GM19324 (cell line): ENCODE measurements at regions not wholly inside any gene's neighbourhood (a gene's known extent, or its start where the extent isn't known, plus 50 kb on each side); places are given as distances from the start of the nearest gene placed in this dataset.
A peak's percentile ranks its signal among the peaks of the same experiment; 100 is the strongest.
"Not testable (repeated sequence)": the region's sequence is repeated elsewhere in the genome, so short reads cannot be mapped to it uniquely, and the experiment has no call there.

Source experiments
- ATAC-seq: cut with Tn5 transposase; IDR thresholded peaks from one replicate; pipeline ENCODE4 v1.9.1; 2021; ENCODE audit warnings: mild to moderate bottlenecking, moderate library complexity; ENCODE audit not compliant: unreplicated experiment, low FRiP score

DNA sequence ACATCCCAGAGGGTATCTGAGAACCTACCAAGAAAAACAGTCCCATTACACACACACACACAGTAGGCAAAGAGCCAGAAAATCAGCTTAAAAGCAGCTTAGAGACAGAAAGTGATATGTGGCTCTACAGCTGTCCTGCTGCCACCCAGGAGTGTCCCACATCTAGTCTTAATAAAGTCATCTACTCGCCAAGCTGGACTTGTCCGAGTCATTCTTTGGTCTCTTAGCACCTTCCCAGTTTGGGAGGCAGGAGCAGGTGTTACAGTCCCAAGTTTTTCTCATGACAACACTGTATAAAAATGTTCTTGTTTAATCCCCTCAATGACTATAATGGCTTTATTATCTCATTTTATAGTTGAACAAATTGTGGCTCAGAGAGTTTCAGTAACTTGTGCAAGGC, 252.5 kb upstream of the CASK start:
- no peak for ATAC-seq

DNA sequence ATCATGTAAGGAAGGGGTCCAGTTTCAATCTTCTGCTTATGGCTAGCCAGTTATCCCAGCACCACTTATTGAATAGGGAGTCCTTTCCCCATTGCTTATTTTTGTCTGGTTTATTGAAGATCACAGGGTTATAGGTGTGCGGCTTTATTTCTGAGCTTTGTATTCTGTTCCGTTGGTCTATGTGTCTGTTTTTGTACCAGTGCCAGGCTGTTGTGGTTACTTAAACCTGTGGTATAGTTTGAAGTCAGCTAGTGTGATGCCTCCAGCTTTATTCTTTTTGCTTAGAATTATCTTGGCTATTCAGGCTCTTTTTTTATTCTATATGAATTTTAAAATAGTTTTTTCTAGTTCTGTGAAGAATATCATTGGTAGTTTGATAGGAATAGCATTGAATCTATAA, 234.6 kb upstream of the CASK start:
- not testable (repeated sequence) for ATAC-seq

DNA sequence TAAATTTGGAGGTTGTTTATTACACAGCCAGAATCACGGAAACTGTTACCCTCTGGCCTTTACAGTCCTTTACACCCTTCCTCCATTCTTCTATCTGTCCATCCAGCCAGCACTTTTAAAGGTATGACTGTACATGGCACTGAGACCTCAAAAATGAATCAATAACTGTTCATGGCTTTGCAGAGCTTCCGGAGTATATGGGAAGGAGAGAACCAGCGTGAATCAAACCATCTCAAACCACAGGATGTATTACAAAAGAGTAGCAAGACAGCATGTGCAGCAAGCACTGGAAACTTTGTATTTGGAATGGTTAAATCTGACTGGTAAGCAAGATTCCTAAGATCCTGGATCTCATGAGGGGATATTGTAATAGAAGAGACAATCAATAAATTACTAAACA, 228.5 kb upstream of the CASK start:
- no peak for ATAC-seq

DNA sequence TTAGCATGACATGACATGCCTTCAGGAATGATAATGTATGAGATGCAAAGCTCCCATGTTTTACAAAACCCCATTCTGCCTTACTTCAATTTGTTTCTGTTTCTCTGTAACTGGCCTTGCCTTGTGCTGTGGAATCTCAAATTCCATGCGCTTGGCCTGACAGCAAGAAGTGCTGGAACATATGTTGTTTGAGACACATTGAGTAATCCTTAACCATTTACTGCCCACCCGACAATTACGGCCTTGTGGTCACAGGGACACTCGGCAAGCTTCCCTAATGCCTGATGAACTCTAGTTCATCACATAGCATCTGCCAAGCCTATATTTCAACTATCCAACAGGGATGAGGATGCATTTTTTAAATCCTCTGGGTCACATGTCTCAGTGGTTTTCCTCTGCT, 226.4 kb upstream of the CASK start:
- ATAC-seq = no peak

DNA sequence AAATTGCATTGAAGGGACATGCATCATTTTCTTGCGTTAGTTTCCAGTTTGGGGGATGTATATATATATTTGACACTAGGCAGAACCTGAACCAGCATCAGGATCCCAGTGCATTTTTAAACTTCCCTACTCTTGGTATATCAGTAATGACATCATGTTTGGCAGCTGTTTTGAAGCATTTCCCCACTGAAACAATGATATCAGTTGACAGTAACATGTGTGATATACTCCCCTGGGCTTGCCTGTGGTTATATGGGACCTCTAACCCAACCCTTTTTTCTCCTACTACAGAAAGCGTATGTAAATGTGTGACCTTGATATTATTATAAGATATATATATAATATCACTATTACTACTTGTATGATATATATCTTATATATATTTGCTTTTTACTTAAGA, 225.9 kb upstream of the CASK start:
- no peak for ATAC-seq

DNA sequence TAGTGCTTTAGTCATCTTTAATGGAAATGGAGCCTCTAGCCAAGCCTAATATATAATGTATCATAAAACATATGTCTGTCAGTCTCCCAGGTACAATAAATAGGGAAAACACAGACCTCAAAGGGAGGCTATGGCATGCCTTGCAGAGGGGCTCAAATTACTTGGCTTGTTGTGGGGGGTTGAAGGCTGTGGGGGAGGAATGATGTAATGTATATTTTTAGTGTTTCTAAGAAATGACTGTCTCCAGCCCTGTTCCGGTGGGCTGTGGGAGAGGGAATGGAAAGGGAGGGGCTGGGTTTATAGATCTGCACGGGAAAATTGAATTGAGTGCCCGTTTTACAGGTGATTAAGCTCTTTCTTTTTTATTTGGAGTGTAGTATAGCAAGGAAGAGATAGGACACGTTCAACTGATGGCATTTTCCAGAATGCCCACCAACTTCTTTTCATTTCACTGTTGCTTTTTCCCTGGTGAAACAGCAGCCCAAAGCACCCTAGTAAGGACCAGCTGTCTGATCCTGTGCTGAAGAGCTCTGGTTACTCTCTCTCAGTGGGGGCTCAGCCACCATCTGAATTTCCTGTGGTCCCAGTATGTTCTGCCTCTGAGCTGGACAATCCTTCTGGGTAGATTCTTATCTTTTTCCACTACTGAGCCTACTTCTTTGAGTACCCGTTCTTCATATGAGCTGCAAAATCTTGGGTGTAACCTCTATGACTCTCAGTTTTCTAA, 220.7 kb upstream of the CASK start:
- no peak for ATAC-seq

DNA sequence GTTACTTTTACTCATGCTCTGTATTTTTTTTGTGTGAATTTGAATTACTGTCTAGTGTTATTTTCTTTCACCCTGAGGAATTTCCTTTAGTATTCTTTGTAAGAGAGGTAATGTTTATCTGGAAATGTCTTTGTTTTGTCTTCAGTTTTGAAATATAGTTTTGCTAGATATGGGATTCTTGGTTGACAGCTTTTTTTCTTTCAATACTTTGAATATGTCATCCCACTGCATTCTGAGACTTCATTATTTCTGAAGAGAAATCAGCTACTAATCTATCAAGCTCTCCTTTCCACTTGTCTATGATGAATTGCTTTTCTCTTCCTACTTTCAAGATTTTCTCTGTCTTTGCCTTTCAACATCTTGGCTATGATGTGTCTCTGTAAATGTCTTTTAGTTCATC, 217.0 kb upstream of the CASK start:
- no peak for ATAC-seq

DNA sequence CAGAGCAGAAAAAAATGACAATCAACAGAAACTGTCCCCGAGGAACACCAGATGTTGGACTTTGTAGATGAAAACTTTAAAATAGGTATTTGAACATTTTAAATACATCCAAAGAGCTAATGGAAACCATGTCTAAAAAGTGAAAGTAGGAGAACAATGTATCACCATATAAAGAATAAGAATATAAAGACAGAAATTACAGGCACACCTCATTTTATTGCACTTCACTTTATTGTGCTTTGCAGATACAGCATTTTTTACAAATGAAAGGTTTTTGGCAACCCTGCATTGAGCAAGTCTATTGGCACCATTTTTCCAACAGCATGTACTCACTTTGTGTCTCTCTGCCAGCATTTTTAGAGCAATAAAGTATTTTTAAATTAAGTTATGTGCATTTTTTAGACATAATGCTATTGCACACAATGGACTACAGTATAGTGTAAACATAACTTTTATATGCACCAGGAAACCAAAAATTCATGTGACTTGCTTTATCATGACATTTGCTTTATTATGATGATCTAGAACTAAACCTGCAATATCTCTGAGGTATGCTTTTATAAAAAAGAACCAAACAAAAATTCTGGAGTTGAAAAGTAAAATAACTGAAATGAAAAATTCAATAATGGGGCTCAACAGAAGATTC, 212.4 kb upstream of the CASK start:
- no peak for ATAC-seq

DNA sequence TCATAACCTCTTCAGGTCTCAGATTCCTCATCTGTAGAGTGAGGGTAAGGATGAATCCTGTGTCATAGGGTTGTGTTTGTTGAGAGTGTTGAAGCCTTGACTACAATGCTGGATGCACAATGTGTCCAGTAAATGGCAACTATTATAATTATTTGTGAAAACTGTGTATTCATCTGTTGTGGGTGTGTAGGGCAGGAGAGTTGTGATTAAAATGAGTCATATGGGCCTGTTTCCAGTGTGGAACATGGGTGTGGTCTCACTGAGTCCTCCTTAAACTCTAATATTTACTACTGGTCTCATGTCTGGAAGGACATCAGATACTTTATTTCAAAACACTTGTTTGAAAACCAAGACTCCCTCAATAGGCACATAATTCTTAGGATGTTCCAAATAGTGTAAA, 208.5 kb upstream of the CASK start:
- ATAC-seq = no peak

DNA sequence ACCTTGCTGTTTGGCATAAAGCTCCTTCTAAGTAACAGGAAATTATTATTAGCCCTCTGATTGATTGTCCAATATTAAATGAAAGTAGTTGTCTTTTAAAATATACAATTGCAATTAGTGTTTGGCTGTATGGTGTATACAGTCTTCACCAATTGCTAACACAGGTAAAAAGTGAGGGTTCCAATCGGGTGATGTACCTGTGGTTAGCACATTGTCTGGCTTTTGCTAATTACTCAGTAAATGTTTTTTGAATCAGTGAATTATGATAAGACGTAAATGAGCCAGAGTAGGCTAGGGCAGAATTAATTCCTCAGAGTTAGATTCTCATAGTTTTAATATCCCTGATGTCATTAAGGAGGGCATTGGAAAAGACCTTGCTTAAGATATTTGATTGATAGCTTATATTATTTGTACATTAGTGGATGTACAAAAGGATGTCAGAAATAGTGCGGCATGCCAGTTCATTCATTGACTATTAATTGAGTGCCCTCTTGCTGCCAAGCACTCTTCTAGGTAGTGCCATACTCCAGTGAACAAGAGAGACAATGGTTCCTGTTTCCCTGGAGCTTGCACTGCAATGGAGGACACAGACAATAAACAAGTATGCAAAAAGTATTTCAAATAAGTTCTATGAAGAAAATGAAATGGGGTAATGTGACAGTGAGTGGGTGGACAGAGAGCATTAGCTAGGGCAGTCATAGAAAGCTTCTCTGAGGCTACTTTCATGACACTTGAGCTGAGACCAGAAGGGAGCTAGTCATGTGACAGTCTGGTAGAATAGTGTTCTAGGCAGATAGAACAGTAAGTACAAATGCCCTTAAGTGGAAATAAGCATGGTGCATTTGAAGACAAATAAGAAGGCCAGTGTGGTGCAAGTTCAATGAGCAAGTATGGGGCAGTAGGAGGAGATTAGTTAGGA, 205.9 kb upstream of the CASK start:
- ATAC-seq = no peak

DNA sequence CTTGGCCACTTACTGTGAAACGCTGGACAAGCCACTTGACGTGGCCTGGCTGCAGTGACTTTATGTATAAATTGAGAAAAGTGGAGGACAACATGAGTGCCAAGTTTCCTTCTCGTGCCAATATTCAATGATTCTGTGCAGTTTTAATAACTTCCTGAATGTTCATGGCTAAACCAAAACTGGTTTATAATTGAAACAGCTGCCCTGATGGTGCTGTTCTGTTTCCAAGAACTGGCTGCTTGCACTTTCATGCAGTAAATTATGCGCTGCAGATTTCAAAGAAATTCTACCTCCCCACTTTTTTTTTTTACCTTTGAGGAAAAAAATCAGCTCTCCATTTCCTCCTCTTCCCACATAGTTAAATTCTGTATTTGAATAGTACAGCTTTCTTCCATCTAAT, 205.2 kb upstream of the CASK start:
- no peak for ATAC-seq

DNA sequence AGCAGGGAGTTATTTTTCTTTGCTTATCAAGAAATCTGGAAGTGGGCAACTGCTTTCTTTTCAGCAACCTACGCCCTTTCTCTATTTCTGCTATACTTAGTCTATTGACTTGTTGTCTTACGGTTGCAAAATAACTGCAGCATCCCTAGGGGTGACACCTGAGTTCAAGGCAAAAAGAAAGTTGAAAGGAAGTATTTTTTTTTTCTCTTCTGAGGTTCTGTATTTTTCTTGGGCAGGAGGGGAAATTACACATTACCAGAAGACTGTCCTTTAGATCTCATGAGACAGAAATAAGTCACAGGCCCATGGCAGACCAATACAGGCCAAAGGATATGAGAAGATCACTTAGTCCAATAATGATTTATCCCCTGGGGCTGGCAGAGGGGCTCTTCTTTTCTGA, 204.7 kb upstream of the CASK start:
- ATAC-seq = no peak

DNA sequence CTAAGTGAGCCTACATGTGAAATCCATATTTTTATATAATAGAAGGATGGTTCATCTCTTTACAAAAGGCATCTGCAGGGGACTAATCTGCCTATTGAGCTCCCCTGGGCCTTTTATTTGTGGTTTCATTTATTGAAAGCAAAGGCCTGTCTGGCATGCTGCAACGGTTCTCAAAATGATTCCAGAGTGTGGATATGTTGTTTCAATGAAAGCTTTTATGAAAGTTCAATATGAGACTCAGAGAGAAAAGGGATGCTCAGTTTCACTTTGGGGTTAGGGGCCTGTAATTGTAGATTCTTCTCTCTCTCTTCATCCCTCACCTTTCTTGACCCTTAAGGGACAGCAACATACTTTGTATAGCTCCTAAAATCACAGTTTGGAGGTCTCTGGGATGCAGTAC, 204.2 kb upstream of the CASK start:
- no peak for ATAC-seq

DNA sequence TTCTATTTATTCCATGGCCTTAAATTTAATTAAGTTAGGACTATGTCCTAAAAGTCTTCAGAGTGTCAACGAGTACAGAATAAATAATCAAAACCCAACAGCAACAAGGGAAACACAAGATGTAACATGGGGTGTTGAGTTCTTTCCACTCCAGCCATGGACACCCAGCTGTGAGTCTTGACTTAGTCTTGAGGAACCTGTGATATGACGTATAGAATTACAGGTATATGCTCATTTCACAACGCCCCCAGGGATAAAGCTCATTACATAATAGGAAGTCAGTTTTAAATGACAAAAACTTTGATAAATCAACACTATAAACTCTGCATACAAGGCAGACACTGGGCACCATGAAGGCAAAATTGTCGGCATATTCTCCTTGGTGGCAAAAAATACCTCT, 200.0 kb upstream of the CASK start:
- no peak for ATAC-seq

DNA sequence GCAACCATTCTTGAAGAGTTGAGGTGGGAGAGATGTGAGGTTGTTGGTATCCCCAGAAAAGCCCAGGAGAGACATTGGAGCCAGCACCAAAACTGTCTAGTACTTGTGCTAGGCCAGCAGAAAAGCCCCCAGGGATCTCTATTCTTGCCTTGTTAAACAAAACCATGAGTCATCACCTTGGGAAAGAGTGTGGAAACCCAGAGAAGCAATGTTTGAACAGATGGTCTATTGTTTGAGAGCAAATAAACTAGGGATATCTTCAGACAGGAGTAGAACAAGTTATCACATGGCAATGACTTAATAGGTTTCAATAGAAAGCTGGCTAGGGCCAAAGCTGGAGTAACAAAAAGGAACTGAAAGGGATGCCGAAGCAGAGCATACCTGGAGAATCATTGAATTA, 195.7 kb upstream of the CASK start:
- no peak for ATAC-seq

DNA sequence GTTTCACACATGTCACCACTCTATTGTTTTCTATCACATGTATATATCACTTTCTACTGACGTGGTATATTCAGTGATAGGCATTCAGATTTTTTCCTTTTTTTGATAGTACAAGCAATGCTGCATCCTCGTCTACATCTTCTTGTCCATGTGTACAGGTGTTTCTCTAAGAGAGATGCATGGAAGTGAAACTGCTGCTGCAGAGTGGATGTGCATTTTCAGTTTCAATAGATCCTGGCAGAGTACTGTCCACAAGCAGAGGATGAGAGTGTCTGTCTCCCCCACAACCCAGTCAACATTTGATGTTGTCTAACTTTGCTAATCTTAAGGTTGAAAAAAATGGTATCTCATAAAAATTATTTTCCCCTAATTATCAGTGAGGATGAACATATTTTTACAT, 194.0 kb upstream of the CASK start:
- peak; percentile 59 for ATAC-seq

DNA sequence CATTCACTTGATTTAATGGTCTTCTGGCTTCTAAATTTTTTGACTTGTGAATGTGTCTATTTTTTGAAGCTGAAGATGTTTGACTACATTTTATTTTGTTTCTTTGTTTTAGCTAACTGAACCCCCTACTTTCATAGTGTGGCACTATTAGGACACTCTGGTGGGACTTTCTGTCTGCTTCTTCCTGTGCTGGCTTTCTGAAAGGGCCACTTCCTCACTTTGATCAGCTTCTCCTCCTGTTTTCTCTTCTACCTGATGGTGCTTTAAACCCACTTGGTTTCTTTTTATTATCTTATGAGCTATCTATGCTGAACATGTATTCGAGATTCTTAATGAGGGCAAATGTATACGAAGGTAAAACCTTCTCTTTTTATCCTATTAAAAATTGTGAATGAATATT, 186.1 kb upstream of the CASK start:
- ATAC-seq = no peak

DNA sequence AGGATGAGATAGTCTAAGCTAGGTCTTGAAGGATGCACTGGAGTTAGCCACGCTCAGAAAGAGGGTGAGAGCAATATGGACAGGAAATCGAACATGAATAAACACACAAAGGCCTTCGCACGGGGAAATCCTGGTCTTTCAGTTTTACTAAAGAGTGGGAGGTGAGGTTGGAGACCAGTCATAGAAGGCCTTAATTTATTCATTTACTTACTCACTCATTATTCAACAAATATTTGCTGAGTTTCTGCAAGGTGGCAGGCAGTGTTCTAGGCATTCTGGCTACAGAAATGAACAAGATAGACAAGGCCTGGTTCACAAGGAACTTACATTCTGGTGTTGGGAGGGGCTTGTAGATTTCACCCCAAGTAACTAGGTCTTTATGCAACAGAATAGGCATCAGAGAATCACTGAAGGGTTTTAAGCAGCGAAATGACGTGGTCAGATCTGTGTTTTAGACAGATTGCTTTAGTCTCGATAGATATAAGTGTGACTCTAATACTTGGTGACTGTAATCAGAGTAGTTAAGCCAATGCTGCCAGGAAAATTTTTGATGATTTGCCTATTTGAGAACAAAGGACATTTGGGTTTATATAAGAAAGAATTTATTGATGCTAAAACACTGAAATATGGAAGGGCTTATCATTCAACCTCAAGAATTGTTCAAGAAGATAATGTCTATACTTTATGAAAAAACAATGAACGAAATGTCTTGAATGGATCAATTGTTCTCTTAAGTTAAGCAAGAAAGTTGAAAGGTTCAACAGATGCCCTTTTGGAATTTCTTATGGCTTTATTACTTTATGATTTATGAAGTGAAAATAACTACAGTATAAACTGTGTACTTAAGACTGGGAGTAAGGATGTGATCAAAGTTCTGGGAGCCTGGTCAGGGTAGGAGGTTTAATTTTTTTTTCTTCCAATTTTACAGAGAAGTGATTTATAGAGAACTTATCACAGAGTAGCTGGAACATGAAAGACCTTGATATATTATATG, 184.4 kb upstream of the CASK start:
- ATAC-seq = no peak

DNA sequence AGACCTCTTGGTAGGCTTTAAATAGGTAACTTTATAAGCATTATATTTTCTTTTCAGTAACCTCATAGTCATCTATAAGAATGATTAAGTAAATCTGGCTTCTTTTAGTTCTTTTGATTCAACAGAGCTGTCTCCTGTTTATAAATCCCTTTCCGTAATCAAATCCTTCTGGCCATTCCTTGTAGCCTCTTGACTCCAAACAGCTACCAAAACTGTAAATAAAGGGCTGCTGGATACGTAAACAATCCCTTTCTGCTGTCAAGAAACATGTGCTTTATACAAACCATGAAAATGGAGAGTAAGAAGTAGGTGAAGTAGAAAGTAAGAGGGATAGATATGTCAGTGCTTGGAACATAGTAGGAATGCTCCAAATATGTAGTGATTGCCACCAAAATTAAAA, 183.2 kb upstream of the CASK start:
- ATAC-seq = no peak

DNA sequence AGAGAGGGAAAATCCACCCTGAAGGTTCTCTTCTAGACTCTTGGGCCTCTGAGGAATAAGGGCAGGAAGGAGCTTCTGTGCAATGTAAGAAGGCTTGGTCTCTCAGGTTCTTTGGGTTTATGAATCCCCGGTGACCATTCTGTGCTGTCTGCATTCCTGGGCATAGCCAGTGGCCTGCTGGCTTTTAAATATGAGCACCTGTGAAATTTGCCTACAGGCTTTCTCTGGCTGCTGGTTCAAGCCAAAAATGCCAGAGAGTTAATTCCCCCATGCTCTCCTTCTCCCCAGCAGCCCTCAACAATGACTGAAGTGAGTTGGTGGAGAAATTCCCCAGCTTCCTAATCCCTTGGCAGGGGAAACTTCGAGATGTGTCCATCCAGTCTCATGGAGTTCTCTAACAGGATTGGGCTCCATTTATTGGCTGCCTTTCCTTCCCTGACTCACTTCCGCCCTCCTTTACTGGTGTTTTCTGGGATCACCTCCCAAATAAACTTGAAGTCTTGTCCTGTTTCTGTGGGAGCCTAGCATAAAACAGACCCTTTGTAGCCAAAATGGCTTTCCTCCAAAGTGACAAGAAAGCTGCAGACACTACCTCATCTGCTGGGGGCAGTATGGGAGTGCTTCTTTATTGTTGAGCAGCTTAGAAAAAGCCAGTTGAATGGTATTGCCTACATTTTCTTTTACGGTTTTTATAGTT, 179.4 kb upstream of the CASK start:
- ATAC-seq = no peak
